ENCODE measurements at regions not wholly inside any gene's neighbourhood (a gene's known extent, or its start where the extent isn't known, plus 50 kb on each side); places are given as distances from the start of the nearest gene placed in this dataset.

DNA sequence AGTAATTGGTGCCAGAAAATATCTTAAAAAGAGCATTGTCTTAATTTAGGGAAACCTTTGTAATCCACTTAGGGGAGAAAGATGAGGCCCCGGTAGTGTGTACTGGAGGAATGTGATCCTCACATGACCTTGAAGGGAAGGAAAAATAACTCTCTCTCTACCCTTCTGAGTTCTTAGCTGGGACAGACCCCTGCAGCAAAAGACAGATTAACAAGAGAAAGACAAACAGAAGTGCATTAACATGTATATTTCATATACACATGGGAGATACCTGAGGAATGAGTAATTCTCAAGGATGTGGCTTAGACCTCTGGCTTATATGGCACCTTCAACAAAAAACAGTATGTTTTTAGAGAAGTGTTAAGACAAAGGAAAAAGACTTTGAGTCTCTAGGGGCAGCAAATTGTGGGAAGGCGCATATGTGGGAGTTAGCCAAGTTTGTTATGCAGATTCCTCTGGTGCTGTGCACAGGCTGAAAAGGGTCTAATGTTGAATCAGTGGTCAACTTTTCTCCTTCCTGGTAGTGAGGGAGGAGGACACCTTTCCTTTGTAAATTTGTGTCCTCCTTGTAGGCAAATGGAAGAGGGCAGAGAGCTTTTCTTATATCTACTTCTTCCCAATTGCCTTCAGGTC lies 138.8 kb downstream of the LRRC70 start:
- TF ChIP-seq EZH2 (IDR thresholded peaks at IDR 0.05; ENCODE audit: borderline replicate concordance, low read length): no peak
- TF ChIP-seq, protein P1, sequence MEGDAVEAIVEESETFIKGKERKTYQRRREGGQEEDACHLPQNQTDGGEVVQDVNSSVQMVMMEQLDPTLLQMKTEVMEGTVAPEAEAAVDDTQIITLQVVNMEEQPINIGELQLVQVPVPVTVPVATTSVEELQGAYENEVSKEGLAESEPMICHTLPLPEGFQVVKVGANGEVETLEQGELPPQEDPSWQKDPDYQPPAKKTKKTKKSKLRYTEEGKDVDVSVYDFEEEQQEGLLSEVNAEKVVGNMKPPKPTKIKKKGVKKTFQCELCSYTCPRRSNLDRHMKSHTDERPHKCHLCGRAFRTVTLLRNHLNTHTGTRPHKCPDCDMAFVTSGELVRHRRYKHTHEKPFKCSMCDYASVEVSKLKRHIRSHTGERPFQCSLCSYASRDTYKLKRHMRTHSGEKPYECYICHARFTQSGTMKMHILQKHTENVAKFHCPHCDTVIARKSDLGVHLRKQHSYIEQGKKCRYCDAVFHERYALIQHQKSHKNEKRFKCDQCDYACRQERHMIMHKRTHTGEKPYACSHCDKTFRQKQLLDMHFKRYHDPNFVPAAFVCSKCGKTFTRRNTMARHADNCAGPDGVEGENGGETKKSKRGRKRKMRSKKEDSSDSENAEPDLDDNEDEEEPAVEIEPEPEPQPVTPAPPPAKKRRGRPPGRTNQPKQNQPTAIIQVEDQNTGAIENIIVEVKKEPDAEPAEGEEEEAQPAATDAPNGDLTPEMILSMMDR (IDR thresholded peaks at IDR 0.05; ENCODE audit: low read length): no peak
- Histone ChIP-seq H3K4me2 (ENCODE audit: low read length) (no peak overlapping the region), H4K20me1 (ENCODE audit: insufficient read depth, low read length) (no peaks in the 10 kb centered on the region), H3K36me3 (ENCODE audit: insufficient read depth, low read length) (no peaks in the 10 kb centered on the region), H3K27ac (ENCODE audit: low read depth, low read length, poor library complexity, severe bottlenecking) (no peak overlapping the region), H3K79me2 (ENCODE audit: insufficient read depth, low read length) (no peaks in the 10 kb centered on the region), H3K9me2 (ENCODE audit: low read depth, low read length) (no peaks in the 10 kb centered on the region), H3K4me3 (ENCODE audit: low read depth, low read length, poor library complexity, severe bottlenecking) (no peak overlapping the region), H3K4me1 (ENCODE audit: insufficient read depth, low read length, severe bottlenecking) (no peaks in the 10 kb centered on the region), H3F3A (ENCODE audit: insufficient read depth, low read length) (no peaks in the 10 kb centered on the region), H3K9ac (ENCODE audit: low read length) (no peak overlapping the region), H2AFZ (ENCODE audit: low read length) (no peak overlapping the region), H3K9me3 (ENCODE audit: low read length) (no peaks in the 10 kb centered on the region), H3K27me3 (ENCODE audit: insufficient read depth, low read length) (no peaks in the 10 kb centered on the region)

DNA sequence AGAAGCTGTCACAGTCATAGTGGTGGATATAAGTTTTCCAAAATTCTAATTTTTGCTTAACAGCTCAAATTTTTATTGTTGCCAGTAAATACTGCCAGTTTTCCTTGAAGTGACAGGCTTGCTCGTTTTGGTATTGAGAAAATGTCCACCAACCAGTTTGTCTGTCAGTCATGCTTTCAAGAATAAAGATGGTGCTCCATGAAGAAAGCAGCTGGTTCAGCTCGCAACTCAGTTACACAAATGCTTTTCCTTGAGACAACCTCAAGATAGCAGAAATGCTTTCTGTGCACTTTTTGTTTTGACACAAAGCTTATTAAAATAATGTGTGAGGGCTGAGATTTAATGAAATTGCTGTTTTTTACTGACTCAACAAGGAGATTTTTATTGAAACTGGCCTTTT lies 135.7 kb downstream of the LRRC70 start:
- Histone ChIP-seq H3K27me3 (ENCODE audit: insufficient read depth, low read length) (no peaks in the 10 kb centered on the region), H2AFZ (ENCODE audit: low read length) (no peak overlapping the region), H3K9ac (ENCODE audit: low read length) (no peak overlapping the region), H3K4me2 (ENCODE audit: low read length) (no peak overlapping the region), H4K20me1 (ENCODE audit: insufficient read depth, low read length) (no peaks in the 10 kb centered on the region), H3F3A (ENCODE audit: insufficient read depth, low read length) (no peaks in the 10 kb centered on the region), H3K27ac (ENCODE audit: low read depth, low read length, poor library complexity, severe bottlenecking) (no peak overlapping the region), H3K9me3 (ENCODE audit: low read length) (no peaks in the 10 kb centered on the region), H3K79me2 (ENCODE audit: insufficient read depth, low read length) (no peaks in the 10 kb centered on the region), H3K4me1 (ENCODE audit: insufficient read depth, low read length, severe bottlenecking) (no peaks in the 10 kb centered on the region), H3K4me3 (ENCODE audit: low read depth, low read length, poor library complexity, severe bottlenecking) (no peak overlapping the region), H3K9me2 (ENCODE audit: low read depth, low read length) (no peaks in the 10 kb centered on the region), H3K36me3 (ENCODE audit: insufficient read depth, low read length) (no peaks in the 10 kb centered on the region)
- TF ChIP-seq, protein P1 (IDR thresholded peaks at IDR 0.05; ENCODE audit: low read length): no peak
- TF ChIP-seq EZH2 (IDR thresholded peaks at IDR 0.05; ENCODE audit: borderline replicate concordance, low read length): no peak

DNA sequence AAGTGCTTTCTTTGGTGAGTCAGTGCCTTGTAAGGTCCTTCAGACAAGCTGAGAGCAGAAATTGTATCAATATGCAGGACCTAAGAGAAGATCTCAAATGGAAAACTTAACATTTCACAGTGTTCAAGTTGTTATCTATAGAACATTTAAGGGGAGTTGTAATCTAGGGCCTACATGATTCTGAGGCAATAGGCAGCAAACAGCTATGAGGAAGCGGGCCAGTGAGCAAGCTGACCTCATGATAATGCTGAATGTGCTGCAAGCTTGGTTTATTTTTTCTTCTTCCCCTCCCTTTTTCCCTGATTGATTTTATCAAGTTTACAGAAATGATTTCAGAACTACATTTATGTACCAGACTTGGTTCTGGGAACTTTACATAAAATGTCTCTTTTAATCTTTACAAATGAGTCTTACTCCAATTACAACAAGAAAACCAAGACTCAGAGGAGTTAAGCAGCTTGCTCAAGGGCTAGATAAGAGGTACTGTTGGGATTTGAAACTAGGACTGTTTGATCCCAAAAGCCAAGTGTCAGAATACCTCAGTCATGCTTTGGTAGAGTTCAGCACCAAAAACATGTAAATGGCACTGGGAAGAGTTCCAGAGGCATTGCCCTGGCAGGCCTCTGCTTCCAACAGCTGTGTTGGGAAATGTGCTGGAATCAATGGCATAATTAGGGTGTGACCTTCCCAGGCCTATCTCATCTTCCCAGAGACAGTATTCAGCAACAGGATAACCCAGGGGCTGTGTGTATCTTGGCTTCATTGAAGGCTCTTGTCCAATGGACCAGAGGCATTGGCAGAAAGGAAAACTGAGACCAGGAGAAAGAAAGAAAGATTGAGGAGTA lies 130.1 kb downstream of the LRRC70 start:
- Histone ChIP-seq H3K27ac (ENCODE audit: low read depth, low read length, poor library complexity, severe bottlenecking) (no peak overlapping the region), H3K4me3 (ENCODE audit: low read depth, low read length, poor library complexity, severe bottlenecking) (no peak overlapping the region), H3K9ac (ENCODE audit: low read length) (no peak overlapping the region), H4K20me1 (ENCODE audit: insufficient read depth, low read length) (no peaks in the 10 kb centered on the region), H3K9me2 (ENCODE audit: low read depth, low read length) (no peaks in the 10 kb centered on the region), H2AFZ (ENCODE audit: low read length) (no peak overlapping the region), H3K4me1 (ENCODE audit: insufficient read depth, low read length, severe bottlenecking) (no peaks in the 10 kb centered on the region), H3K9me3 (ENCODE audit: low read length) (no peaks in the 10 kb centered on the region), H3K4me2 (ENCODE audit: low read length) (no peak overlapping the region), H3K79me2 (ENCODE audit: insufficient read depth, low read length) (no peaks in the 10 kb centered on the region), H3K27me3 (ENCODE audit: insufficient read depth, low read length) (no peaks in the 10 kb centered on the region), H3F3A (ENCODE audit: insufficient read depth, low read length) (no peaks in the 10 kb centered on the region), H3K36me3 (ENCODE audit: insufficient read depth, low read length) (no peaks in the 10 kb centered on the region)
- TF ChIP-seq EZH2 (IDR thresholded peaks at IDR 0.05; ENCODE audit: borderline replicate concordance, low read length): no peak
- TF ChIP-seq, protein P1 (IDR thresholded peaks at IDR 0.05; ENCODE audit: low read length): no peak

Measured in OCI-LY1 (cell line).